Neural crest cell (in vitro differentiated cells): ENCODE measurements at regions not wholly inside any gene's neighbourhood (a gene's known extent, or its start where the extent isn't known, plus 50 kb on each side); places are given as distances from the start of the nearest gene placed in this dataset.
"Not testable (repeated sequence)": the region's sequence is repeated elsewhere in the genome, so short reads cannot be mapped to it uniquely, and the experiment has no call there.

Experiments
- DNase-seq: peaks from one replicate; pipeline ENCODE4 v3.0.0; 2021; ENCODE audit warnings: low read depth, mixed read lengths, low spot score
- H3K27ac Mint-ChIP-seq: one replicate; pipeline ENCODE4 v1.8.0; 2021; ENCODE audit warnings: mild to moderate bottlenecking, mixed read lengths; ENCODE audit not compliant: unreplicated experiment
- H3K27me3 Mint-ChIP-seq: 2 replicates; pipeline ENCODE4 v1.8.0; 2021; ENCODE audit warnings: low read depth, mild to moderate bottlenecking, mixed read lengths
- H3K36me3 Mint-ChIP-seq: 2 replicates; pipeline ENCODE4 v1.8.0; 2021; ENCODE audit warnings: low read depth, mild to moderate bottlenecking, mixed read lengths
- H3K4me1 Mint-ChIP-seq: 2 replicates; pipeline ENCODE4 v1.8.0; 2021; ENCODE audit warnings: mixed read lengths
- H3K4me3 Mint-ChIP-seq: one replicate; pipeline ENCODE4 v1.8.0; 2021; ENCODE audit warnings: mild to moderate bottlenecking, mixed read lengths
- H3K9me3 Mint-ChIP-seq: 2 replicates; pipeline ENCODE4 v1.8.0; 2021; ENCODE audit warnings: mixed read lengths
- CTCF ChIP-seq: fragments of 200-600 bp; sonication (generic); conservative IDR thresholded peaks from 2 replicates; pipeline ENCODE4 v1.5.0; 2021; ENCODE audit warnings: antibody characterized with exemption, mild to moderate bottlenecking

GRCh38 chr12:75943730-75944096, 87.9 kb downstream of the PHLDA1 start:
- H3K4me1 Mint-ChIP-seq, result peaks cover 16% of the 10 kb centered on the region
- H3K4me3 Mint-ChIP-seq, result no peak overlapping the region
- no peak overlapping the region for H3K27ac Mint-ChIP-seq

GRCh38 chr12:75941661-75942060, 89.9 kb downstream of the PHLDA1 start:
- H3K27ac Mint-ChIP-seq, H3K36me3 Mint-ChIP-seq, H3K27me3 Mint-ChIP-seq, H3K4me3 Mint-ChIP-seq, H3K9me3 Mint-ChIP-seq, DNase-seq: not testable (repeated sequence)
- H3K4me1 Mint-ChIP-seq, result peaks cover 16% of the 10 kb centered on the region

More at GRCh38 chr12:75943730-75944096, 87.9 kb downstream of the PHLDA1 start:
- DNase-seq, result no peak
- Mint-ChIP-seq H3K36me3 (peaks cover 3% of the 10 kb centered on the region), H3K27me3 (no peaks in the 10 kb centered on the region), H3K9me3 (peaks cover 2% of the 10 kb centered on the region)
- no peak for TF ChIP-seq CTCF

DNA sequence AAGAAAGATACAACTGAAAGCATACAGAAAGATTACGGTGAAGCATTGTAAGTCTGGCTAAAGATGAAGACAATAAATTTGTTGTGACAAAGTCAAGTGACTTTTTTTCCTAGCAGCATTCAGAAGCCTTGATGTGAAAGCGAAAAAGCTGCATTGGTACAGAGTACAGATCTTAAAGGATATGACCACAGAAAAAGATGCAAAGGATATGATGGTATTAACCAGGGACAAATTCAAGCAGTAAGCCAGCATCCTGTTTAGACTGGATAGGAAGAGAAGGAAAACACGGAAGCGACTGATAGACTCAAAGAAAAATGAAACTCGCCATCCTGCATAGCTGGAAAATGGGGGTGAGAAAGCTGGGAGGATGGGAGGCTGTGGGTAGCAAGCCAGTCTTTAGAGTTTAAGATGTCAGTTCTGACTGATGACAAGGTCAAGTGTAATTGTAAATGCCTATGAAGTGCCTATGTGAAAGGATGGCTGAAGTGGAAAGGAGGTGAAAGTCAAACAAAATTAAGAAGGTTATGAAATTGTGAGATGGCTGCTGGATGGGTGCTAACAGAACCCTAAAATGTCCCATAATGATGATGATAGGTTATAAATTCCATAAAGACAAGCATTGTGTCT, 92.4 kb downstream of the PHLDA1 start:
- Mint-ChIP-seq H3K4me3 (no peak overlapping the region), H3K9me3 (peaks cover 2% of the 10 kb centered on the region), H3K4me1 (peaks cover 11% of the 10 kb centered on the region), H3K27ac (no peak overlapping the region), H3K36me3 (peaks cover 3% of the 10 kb centered on the region), H3K27me3 (no peaks in the 10 kb centered on the region)
- DNase-seq, result no peak
- no peak for TF ChIP-seq CTCF

DNA sequence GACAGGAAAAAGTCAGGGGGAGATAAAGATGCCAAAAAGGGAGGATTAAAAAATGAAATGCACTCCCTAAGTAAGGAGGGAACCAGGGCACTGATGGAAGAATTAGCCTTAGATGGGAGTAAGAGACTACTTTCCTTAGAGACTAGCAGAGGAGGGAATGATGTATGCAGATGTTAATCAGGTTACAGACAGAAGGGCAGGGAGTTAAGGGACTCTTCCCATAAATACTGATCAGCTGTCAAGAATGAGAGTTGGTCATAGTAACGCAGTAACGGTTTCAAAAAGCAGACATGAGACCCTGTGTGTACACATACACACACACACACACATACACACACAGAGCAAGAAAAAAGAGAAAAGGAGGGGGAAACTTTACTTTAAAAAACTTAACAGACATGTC, 93.4 kb downstream of the PHLDA1 start:
- H3K27me3 Mint-ChIP-seq, result no peaks in the 10 kb centered on the region
- no peak for TF ChIP-seq CTCF
- DNase-seq, result no peak
- no peaks in the 10 kb centered on the region for H3K36me3 Mint-ChIP-seq
- peaks cover 5% of the 10 kb centered on the region for H3K4me1 Mint-ChIP-seq
- H3K27ac Mint-ChIP-seq, result no peak overlapping the region
- no peak overlapping the region for H3K4me3 Mint-ChIP-seq
- H3K9me3 Mint-ChIP-seq, result no peaks in the 10 kb centered on the region

- H3K4me3 Mint-ChIP-seq, result no peak overlapping the region
- TF ChIP-seq CTCF, result no peak
- no peaks in the 10 kb centered on the region for H3K36me3 Mint-ChIP-seq
- no peak overlapping the region for H3K27ac Mint-ChIP-seq
- DNase-seq, result no peak
- no peaks in the 10 kb centered on the region for H3K9me3 Mint-ChIP-seq
- H3K27me3 Mint-ChIP-seq, result no peaks in the 10 kb centered on the region
- H3K4me1 Mint-ChIP-seq, result peaks cover 5% of the 10 kb centered on the region
These were observed 94.1 kb downstream of the PHLDA1 start for GRCh38 chr12:75937486-75937885.

DNA sequence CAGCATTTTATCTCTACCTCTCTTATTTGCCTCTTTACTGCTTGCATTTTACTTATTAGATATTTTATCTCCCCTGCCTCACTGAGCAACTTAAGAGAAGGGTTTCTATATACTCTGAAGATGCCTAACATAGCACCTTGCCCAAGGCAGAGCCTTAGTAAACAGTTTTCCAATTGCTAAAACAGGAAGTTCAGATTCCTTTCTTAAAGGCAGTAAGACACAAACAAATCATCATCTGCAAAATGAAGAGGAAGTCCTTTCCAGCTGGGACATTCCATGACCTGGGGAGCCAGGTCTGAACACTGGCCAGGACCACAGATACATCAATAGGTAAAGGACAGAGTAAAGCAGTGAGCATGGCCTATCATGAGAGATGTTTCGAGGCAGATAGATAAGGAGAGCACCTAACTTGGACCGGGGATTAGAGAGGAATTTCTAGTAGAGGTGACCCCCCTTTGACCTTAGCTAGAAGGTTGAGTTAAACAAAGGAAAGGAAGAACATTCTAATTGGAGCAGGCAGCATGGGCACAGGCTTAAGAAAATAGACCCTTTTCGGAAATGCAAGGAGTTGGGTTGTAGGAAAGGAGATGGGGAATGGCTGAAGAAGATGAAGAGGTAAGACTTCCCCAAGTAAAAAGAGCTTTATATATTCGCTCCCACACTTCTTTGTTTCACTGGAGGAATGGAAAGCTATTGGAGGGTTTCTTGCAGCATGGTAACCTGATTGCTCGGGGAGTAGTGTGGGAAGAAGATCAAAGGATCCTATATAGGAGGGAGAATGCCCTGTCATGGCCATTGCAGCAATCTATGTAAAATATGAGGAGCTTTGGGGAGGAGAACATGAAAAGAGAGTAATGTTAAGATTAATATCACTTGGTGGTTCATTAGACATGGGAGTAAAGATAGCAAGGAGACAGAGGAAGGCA, 94.8 kb downstream of the PHLDA1 start:
- no peaks in the 10 kb centered on the region for H3K9me3 Mint-ChIP-seq
- H3K4me1 Mint-ChIP-seq, result peaks cover 11% of the 10 kb centered on the region
- DNase-seq, result no peak

More for the DNA sequence above, 94.8 kb downstream of the PHLDA1 start:
- no peak overlapping the region for H3K4me3 Mint-ChIP-seq
- H3K27me3 Mint-ChIP-seq, result no peaks in the 10 kb centered on the region
- no peak for TF ChIP-seq CTCF
- H3K36me3 Mint-ChIP-seq, result no peaks in the 10 kb centered on the region
- H3K27ac Mint-ChIP-seq, result no peak overlapping the region
